H1 (cell line): ENCODE measurements at regions not wholly inside any gene's neighbourhood (a gene's known extent, or its start where the extent isn't known, plus 50 kb on each side); places are given as distances from the start of the nearest gene placed in this dataset.

Experiments
- CTCF ChIA-PET: fragments of 300-600 bp; sonication (Branson Sonifier 250); formaldehyde crosslinking; loops from one replicate; lab custom pipeline; 2021; ENCODE audit not compliant: partially characterized antibody; lab: Charles Lee
- POLR2A ChIA-PET: fragments of 300-600 bp; sonication (Branson Sonifier 250); formaldehyde crosslinking; loops from one replicate; lab custom pipeline; 2021; ENCODE audit warnings: inconsistent platforms; ENCODE audit not compliant: partially characterized antibody; lab: Charles Lee
- DNase-seq, 2 experiments: peaks; one replicate each; pipeline versions ENCODE4 v3.0.0 to v3.0.0-alpha.2; 2010 to 2022; ENCODE audit warnings: low spot score in 2 of 2, low read depth in 1 of 2, mixed read lengths in 1 of 2
- FAIRE-seq: peaks from 2 replicates; lab custom pipeline; 2011; peaks lifted over from hg19 to GRCh38; lab: Jason Lieb, UNC
- H2AFZ ChIP-seq: 2 replicates; pipeline ENCODE4 v1.8.1; 2012; ENCODE audit warnings: low read length, inconsistent platforms
- H2AK5ac ChIP-seq: 2 replicates; pipeline ENCODE4 v1.6.1; 2013; ENCODE audit warnings: low read depth, low read length
- H2BK120ac ChIP-seq: replicated peaks from 2 replicates; pipeline ENCODE3; 2013; ENCODE audit warnings: low read depth, low read length, inconsistent platforms
- H2BK12ac ChIP-seq: 2 replicates; pipeline ENCODE4 v1.6.1; 2013; ENCODE audit warnings: low read depth, low read length
- H2BK15ac ChIP-seq: 2 replicates; pipeline ENCODE4 v1.6.1; 2013; ENCODE audit warnings: low read length
- H2BK20ac ChIP-seq: 2 replicates; pipeline ENCODE4 v1.6.1; 2013; ENCODE audit warnings: low read length
- H2BK5ac ChIP-seq: 2 replicates; pipeline ENCODE4 v1.6.1; 2013; ENCODE audit warnings: low read depth, low read length
- H3K14ac ChIP-seq: 2 replicates; pipeline ENCODE4 v1.6.1; 2013; ENCODE audit warnings: inconsistent platforms; ENCODE audit not compliant: insufficient read length
- H3K18ac ChIP-seq: 2 replicates; pipeline ENCODE4 v1.6.1; 2013; ENCODE audit warnings: low read length; ENCODE audit errors: extremely low read depth
- H3K23ac ChIP-seq: 2 replicates; pipeline ENCODE4 v1.6.1; 2013; ENCODE audit warnings: inconsistent platforms; ENCODE audit not compliant: insufficient read length
- H3K23me2 ChIP-seq: 2 replicates; pipeline ENCODE4 v1.6.1; 2013; ENCODE audit warnings: low read depth, low read length
- H3K27ac ChIP-seq: 2 replicates; pipeline ENCODE4 v1.6.1; 2011; ENCODE audit warnings: low read depth, low read length, inconsistent platforms
- H3K27me3 ChIP-seq, 4 experiments: replicated peaks in 1 of 4; 1 replicate in 1 of 4; 2 replicates in 3 of 4; pipeline versions ENCODE4 v1.6.1 to v1.8.1; 2011 to 2013; ENCODE audit warnings: low read length in 3 of 4, mild to moderate bottlenecking in 3 of 4, inconsistent platforms in 2 of 4, mixed read lengths in 2 of 4, moderate library complexity in 1 of 4; ENCODE audit not compliant: control insufficient read depth in 3 of 4, insufficient read depth in 3 of 4; ENCODE audit errors: extremely low read depth in 1 of 4
- H3K36me3 ChIP-seq, 4 experiments: 2 replicates each; pipeline versions ENCODE4 v1.6.1 to v1.8.1; 2011 to 2013; ENCODE audit warnings: mild to moderate bottlenecking in 4 of 4, low read length in 3 of 4, moderate library complexity in 2 of 4, control low read depth in 1 of 4, inconsistent platforms in 1 of 4; ENCODE audit not compliant: insufficient read depth in 4 of 4, control insufficient read depth in 2 of 4
- H3K4ac ChIP-seq: replicated peaks from 2 replicates; pipeline ENCODE3; 2013; ENCODE audit warnings: low read length, low read depth, mixed read lengths, inconsistent platforms; ENCODE audit not compliant: insufficient read length
- H3K4me1 ChIP-seq, 4 experiments: replicated peaks in 1 of 4; 1 replicate in 1 of 4; 2 replicates in 3 of 4; pipeline versions ENCODE4 v1.6.1 to v1.8.1; 2011 to 2013; ENCODE audit warnings: low read length in 3 of 4, inconsistent platforms in 2 of 4, mixed read lengths in 1 of 4; ENCODE audit not compliant: insufficient read depth in 4 of 4, control insufficient read depth in 3 of 4
- H3K4me2 ChIP-seq, 2 experiments: 2 replicates each; pipeline versions ENCODE4 v1.6.1 to v1.8.1; 2011 to 2013; ENCODE audit warnings: low read depth in 2 of 2, low read length in 2 of 2, control low read depth in 1 of 2, inconsistent platforms in 1 of 2, mild to moderate bottlenecking in 1 of 2; ENCODE audit not compliant: insufficient read depth in 1 of 2
- H3K4me3 ChIP-seq, 4 experiments: fragments of 200-600, 300-600 bp in 1 of 4; sonication (generic), shearing (Covaris generic), sonication (Bioruptor Twin) in 1 of 4; 2 replicates each; pipeline versions ENCODE4 v1.5.1 to v1.8.1; 2011 to 2016; ENCODE audit warnings: low read length in 4 of 4, low read depth in 3 of 4, control low read depth in 2 of 4, inconsistent platforms in 2 of 4, mild to moderate bottlenecking in 2 of 4, mixed read lengths in 1 of 4, moderate library complexity in 1 of 4; ENCODE audit not compliant: insufficient read depth in 2 of 4; ENCODE audit errors: extremely low read depth in 1 of 4
- H3K56ac ChIP-seq: replicated peaks from 2 replicates; pipeline ENCODE3; 2013; ENCODE audit warnings: low read depth, mild to moderate bottlenecking, mixed read lengths, low read length, inconsistent platforms; ENCODE audit not compliant: insufficient read length
- H3K79me1 ChIP-seq: 2 replicates; pipeline ENCODE4 v1.6.1; 2013; ENCODE audit warnings: low read depth, low read length, control low read depth
- H3K79me2 ChIP-seq, 2 experiments: 2 replicates each; pipeline versions ENCODE4 v1.6.1 to v1.8.1; 2012 to 2013; ENCODE audit warnings: low read length in 2 of 2, mild to moderate bottlenecking in 2 of 2, inconsistent platforms in 1 of 2; ENCODE audit not compliant: insufficient read depth in 2 of 2, control insufficient read depth in 1 of 2
- H3K9ac ChIP-seq, 4 experiments: replicated peaks in 1 of 4; 1 replicate in 1 of 4; 2 replicates in 3 of 4; pipeline versions ENCODE4 v1.6.1 to v1.8.1; 2011 to 2013; ENCODE audit warnings: low read depth in 3 of 4, low read length in 3 of 4, control low read depth in 2 of 4, mild to moderate bottlenecking in 2 of 4, moderate library complexity in 2 of 4, inconsistent platforms in 1 of 4; ENCODE audit errors: extremely low read depth in 1 of 4
- H3K9me3 ChIP-seq, 2 experiments: 2 replicates each; pipeline versions ENCODE4 v1.6.1 to v1.8.1; 2012 to 2013; ENCODE audit warnings: mild to moderate bottlenecking in 2 of 2, moderate library complexity in 2 of 2, control low read depth in 1 of 2, inconsistent platforms in 1 of 2, low read depth in 1 of 2, low read length in 1 of 2, mixed read lengths in 1 of 2; ENCODE audit not compliant: insufficient read depth in 2 of 2
- H4K20me1 ChIP-seq, 2 experiments: replicated peaks in 1 of 2; 2 replicates each; pipeline versions ENCODE3 to v1.8.1; 2011 to 2013; ENCODE audit warnings: inconsistent platforms in 2 of 2, low read length in 2 of 2, mild to moderate bottlenecking in 1 of 2; ENCODE audit not compliant: insufficient read depth in 2 of 2, control insufficient read depth in 1 of 2
- H4K5ac ChIP-seq: 2 replicates; pipeline ENCODE4 v1.6.1; 2013; ENCODE audit warnings: low read length, low read depth, mixed read lengths, inconsistent platforms; ENCODE audit not compliant: insufficient read length
- H4K8ac ChIP-seq: 2 replicates; pipeline ENCODE4 v1.8.0; 2013; ENCODE audit warnings: mild to moderate bottlenecking, moderate library complexity, low read length, inconsistent platforms; ENCODE audit not compliant: insufficient read depth; ENCODE audit errors: extremely low read depth
- H4K91ac ChIP-seq: replicated peaks from 2 replicates; pipeline ENCODE3; 2013; ENCODE audit warnings: low read length, mixed read lengths, inconsistent platforms; ENCODE audit not compliant: insufficient read length
- RAD21 ChIP-seq, 2 experiments: IDR thresholded peaks in 1 of 2; conservative IDR thresholded peaks in 1 of 2; 2 replicates each; pipeline ENCODE4 v1.6.1; 2011; ENCODE audit warnings: low read depth in 2 of 2, low read length in 2 of 2, improper control_type of control experiment in 1 of 2, inconsistent platforms in 1 of 2, mild to moderate bottlenecking in 1 of 2, moderate library complexity in 1 of 2
- SP2 ChIP-seq: IDR thresholded peaks from 2 replicates; pipeline ENCODE4 v1.6.1; 2012; ENCODE audit warnings: mild to moderate bottlenecking, low read length, inconsistent platforms
- WGBS, 2 experiments: shearing (Covaris generic) in 1 of 2; methylation state at CpG; one replicate each; pipeline versions ENCODE4 v1.1.6 to v1.1.7; 2013 to 2015; ENCODE audit warnings: low lambda C conversion rate in 2 of 2, mixed read lengths in 2 of 2, inconsistent platforms in 1 of 2, low coverage in 1 of 2, missing lambda C conversion rate in 1 of 2; ENCODE audit not compliant: insufficient replicate concordance in 2 of 2, insufficient coverage in 1 of 2, insufficient read length in 1 of 2; ENCODE audit errors: extremely low coverage in 1 of 2, missing lambda C conversion rate in 1 of 2; 5-methylcytosine and 5-hydroxymethylcytosine counted together

GRCh38 chr11:115925568-115926090, 421.4 kb upstream of the CADM1 start:
- Histone ChIP-seq H2BK15ac (no peak overlapping the region), H2BK12ac (no peak overlapping the region), H3K9me3 (no peaks in the 10 kb centered on the region), H3K23ac (no peak overlapping the region), H3K4me2 (no peak overlapping the region), H3K4ac (no peak overlapping the region), H3K9ac (no peak overlapping the region), H2AFZ (no peak overlapping the region), H3K79me2 (no peaks in the 10 kb centered on the region), H3K23me2 (no peaks in the 10 kb centered on the region; the same call in 1 of the 2 replicates), H3K56ac (no peak overlapping the region), H3K4me3 (no peak overlapping the region), H3K79me1 (no peaks in the 10 kb centered on the region), H3K36me3 (no peaks in the 10 kb centered on the region), H4K8ac (no peak overlapping the region), H2AK5ac (no peak overlapping the region), H4K91ac (no peak overlapping the region), H2BK20ac (no peak overlapping the region), H4K20me1 (no peaks in the 10 kb centered on the region), H3K27me3 (no peaks in the 10 kb centered on the region), H2BK120ac (no peak overlapping the region), H3K14ac (no peak overlapping the region), H4K5ac (no peak overlapping the region), H3K27ac (no peak overlapping the region), H3K4me1 (peaks cover 0 to 5% (median 2%) of the 10 kb centered on the region in 4 experiments; a peak in 3 of 7 replicates), H2BK5ac (no peak overlapping the region), H3K18ac (no peak overlapping the region)
- ChIA-PET CTCF (interaction anchor here (2.4 kb wide), 1 partner anchor 13 kb away, joined by 7 read pairs; no protein-coding TSS in a partner anchor), POLR2A (no interaction called here)
- FAIRE-seq (no peak), DNase-seq (no peak)
- 98% methylated on average over 3 of the region's 3 CpGs; no CpG with 5 or more reads in 1 of the 2 experiments for WGBS, 2 experiments
- TF ChIP-seq SP2, result no peak
- TF ChIP-seq RAD21 (IDR thresholded peaks at IDR 0.05 in 1 of 2, conservative IDR thresholded peaks at IDR 0.05 in 1 of 2; ENCODE audit: low read depth in 2 of 2, low read length in 2 of 2), result no peak
